ENCODE measurements at regions not wholly inside any gene's neighbourhood (a gene's known extent, or its start where the extent isn't known, plus 50 kb on each side); places are given as distances from the start of the nearest gene placed in this dataset.

DNA sequence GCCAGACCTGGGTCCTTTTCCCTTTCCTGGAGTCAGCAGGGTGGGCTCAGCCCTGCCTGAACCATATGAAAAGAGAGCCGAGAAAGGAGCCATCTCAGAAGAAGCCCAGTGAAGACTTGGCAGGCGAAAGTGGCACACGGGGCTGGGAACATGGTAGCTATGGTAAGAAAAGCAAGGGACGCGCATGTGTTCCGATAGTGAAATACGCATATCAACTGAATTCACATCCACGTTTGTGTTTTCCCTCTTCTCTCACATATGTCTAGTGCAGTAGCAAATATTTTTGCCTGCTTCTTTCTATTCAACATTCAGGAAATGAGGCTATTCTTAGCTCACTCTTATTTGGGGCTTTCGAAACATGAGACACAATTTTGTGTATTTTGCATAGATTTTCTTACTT lies 54.1 kb upstream of the PEG3 start:
- intact Hi-C loops (cut with DNase I) = no loop called here
- DNase-seq = no peak
- no peak for ATAC-seq

DNA sequence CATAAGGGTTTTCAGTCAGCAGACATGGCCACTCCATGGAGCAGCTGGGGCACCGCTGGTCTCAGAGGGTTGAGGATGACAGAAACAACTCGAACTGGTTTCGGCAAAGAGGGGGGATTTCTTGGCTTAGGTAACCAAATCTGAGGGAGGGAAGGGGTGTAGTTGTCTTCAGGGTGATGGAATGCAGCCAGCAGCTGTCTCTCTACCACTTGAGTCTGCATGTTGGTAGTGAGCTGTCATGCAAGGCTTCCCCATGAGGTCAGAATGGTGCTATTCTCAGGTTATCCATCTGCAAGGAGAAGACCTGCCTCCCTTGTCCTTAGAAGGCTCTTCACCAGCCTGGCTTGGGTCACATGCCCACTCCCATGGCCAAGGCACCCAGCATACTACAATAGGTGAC lies 55.6 kb upstream of the PEG3 start:
- H3K27ac ChIP-seq = no peak overlapping the region
- intact Hi-C loops (cut with DNase I) = no loop called here
- TF ChIP-seq CTCF (IDR thresholded peaks at IDR 0.05) = no peak

More for the DNA sequence above, 54.1 kb upstream of the PEG3 start:
- H3K27me3 ChIP-seq = peaks cover 0 to 4% of the 10 kb centered on the region in 2 donors
- H3K4me3 ChIP-seq = no peak overlapping the region
- H3K36me3 ChIP-seq = no peaks in the 10 kb centered on the region
- H3K27ac ChIP-seq = no peak overlapping the region
- peaks cover 0 to 72% of the 10 kb centered on the region in 2 donors for H3K9me3 ChIP-seq
- no peak for TF ChIP-seq CTCF (IDR thresholded peaks at IDR 0.05)
- H3K4me1 ChIP-seq = no peaks in the 10 kb centered on the region

DNA sequence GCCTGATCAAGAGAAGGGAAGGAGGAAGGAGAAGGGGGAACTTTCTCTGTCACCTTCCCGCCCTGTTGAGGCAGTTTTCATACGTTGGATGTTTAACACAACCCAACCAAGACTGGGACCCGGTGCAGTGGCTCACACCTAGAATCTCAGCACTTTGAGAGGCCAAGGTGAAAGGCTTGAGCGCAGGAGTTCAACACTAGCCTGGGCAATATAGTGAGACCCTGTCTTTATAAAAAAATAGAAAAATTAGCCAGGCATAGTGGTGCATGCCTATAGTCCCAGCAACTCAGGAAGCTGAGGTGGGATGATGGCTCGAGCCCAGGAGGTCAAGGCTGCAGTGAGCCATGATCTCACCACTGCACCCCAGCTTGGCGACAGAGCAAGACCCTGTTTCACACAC lies 59.4 kb upstream of the PEG3 start:
- DNase-seq (no peak), ATAC-seq (no peak)
- H3K4me1 ChIP-seq = no peaks in the 10 kb centered on the region
- H3K36me3 ChIP-seq = no peaks in the 10 kb centered on the region
- intact Hi-C loops (cut with DNase I) = no loop called here
- no peak overlapping the region for H3K4me3 ChIP-seq
- peaks cover 0 to 2% of the 10 kb centered on the region in 2 donors for H3K27me3 ChIP-seq
- TF ChIP-seq CTCF (IDR thresholded peaks at IDR 0.05) = no peak
- peaks cover 0 to 71% of the 10 kb centered on the region in 2 donors for H3K9me3 ChIP-seq
- no peak overlapping the region for H3K27ac ChIP-seq

More for the DNA sequence above, 55.6 kb upstream of the PEG3 start:
- Histone ChIP-seq H3K4me1 (no peaks in the 10 kb centered on the region), H3K36me3 (no peaks in the 10 kb centered on the region), H3K9me3 (peaks cover 0 to 76% of the 10 kb centered on the region in 2 donors), H3K27me3 (peaks cover 0 to 4% of the 10 kb centered on the region in 2 donors), H3K4me3 (no peak overlapping the region)
- DNase-seq = no peak
- ATAC-seq = no peak

DNA sequence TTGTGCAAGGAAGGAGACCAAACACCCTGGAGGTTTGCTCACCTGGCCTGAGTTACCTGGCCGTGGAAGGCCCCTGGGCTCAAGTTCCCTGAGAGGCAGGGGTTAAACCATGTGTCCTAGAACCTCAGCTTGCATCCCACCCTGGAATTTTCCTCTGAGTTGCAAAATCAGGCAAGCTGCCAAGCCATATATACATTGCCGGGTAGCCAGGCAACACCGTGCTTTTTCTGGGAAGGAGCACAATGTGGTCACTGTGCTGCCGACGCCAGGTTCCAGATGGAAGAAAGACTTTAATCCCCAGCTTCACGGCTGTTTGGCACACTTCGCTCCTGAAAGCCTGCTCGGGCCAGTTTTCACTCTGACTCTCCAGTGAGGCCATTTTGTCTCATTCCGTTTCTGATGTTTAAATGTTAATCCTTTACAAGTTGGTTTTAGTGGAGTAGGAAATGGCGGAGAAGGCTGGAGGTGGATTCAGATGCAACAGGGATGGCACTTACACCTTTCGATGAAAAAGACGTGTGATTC lies 60.1 kb upstream of the PEG3 start:
- ATAC-seq (no peak), DNase-seq (peak in 2 of 4 donors; percentile 19 to 62)
- H3K27me3 ChIP-seq = peaks cover 0 to 7% of the 10 kb centered on the region in 2 donors
- H3K36me3 ChIP-seq = no peaks in the 10 kb centered on the region
- H3K9me3 ChIP-seq = peaks cover 0 to 72% of the 10 kb centered on the region in 2 donors
- intact Hi-C loops (cut with DNase I) = no loop called here
- no peak for TF ChIP-seq CTCF (IDR thresholded peaks at IDR 0.05)
- no peaks in the 10 kb centered on the region for H3K4me1 ChIP-seq
- H3K4me3 ChIP-seq = no peak overlapping the region
- no peak overlapping the region for H3K27ac ChIP-seq

DNA sequence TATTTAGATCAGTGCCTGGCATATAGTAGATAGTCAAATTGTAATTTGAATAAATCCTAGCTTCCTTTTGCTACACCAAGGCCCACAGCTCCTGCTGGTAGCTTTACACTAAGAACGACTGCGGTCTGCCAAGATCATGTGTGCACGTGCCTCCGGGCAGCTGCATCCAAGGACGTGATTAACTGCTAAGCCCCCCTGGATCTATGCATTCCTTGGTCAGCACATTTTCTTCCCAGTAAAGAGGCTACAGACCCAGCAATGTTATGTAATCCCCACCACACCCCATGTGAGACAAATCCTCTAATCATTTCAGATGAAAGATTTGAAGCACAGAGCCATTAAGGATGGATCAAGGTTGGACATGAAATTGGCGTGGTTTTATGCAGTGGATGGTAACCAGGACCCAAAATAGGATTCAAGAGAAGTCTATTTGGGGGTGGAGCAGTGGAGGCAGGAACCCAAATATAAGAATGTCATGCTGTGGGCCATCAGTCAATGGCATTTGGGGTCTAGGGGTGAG lies 65.2 kb upstream of the PEG3 start:
- Histone ChIP-seq H3K36me3 (no peaks in the 10 kb centered on the region), H3K27ac (no peak overlapping the region), H3K27me3 (peaks cover 0 to 7% of the 10 kb centered on the region in 2 donors), H3K4me1 (no peaks in the 10 kb centered on the region), H3K9me3 (peaks cover 0 to 66% of the 10 kb centered on the region in 2 donors), H3K4me3 (no peak overlapping the region)
- TF ChIP-seq CTCF (IDR thresholded peaks at IDR 0.05) = no peak
- DNase-seq (no peak), ATAC-seq (no peak)
- intact Hi-C loops (cut with DNase I) = no loop called here

Data from left lung (tissue), 4 donors.